Osteoblast (primary cell): ENCODE measurements at regions not wholly inside any gene's neighbourhood (a gene's known extent, or its start where the extent isn't known, plus 50 kb on each side); places are given as distances from the start of the nearest gene placed in this dataset.
A peak's percentile ranks its signal among the peaks of the same experiment; 100 is the strongest.
"Not testable (repeated sequence)": the region's sequence is repeated elsewhere in the genome, so short reads cannot be mapped to it uniquely, and the experiment has no call there.

ENCODE experiments used
- DNase-seq: peaks from one replicate; pipeline ENCODE4 v3.0.0; 2011; ENCODE audit warnings: low spot score, mixed read lengths; ENCODE audit not compliant: insufficient read length; ENCODE audit errors: missing footprints
- H2AFZ ChIP-seq: 2 replicates; pipeline ENCODE4 v1.6.0; 2011; ENCODE audit warnings: mild to moderate bottlenecking, low read length
- H3K27ac ChIP-seq: 2 replicates; pipeline ENCODE4 v1.5.1; 2011; ENCODE audit warnings: mild to moderate bottlenecking, low read depth, low read length, moderate library complexity
- H3K27me3 ChIP-seq: 2 replicates; pipeline ENCODE4 v1.6.0; 2012; ENCODE audit warnings: mild to moderate bottlenecking, control low read depth, inconsistent platforms, low read length, moderate library complexity; ENCODE audit not compliant: insufficient read depth
- H3K36me3 ChIP-seq: 2 replicates; pipeline ENCODE4 v1.5.1; 2011; ENCODE audit warnings: mild to moderate bottlenecking, low read length, control low read depth, moderate library complexity; ENCODE audit not compliant: insufficient read depth
- H3K4me1 ChIP-seq: 2 replicates; pipeline ENCODE4 v1.5.1; 2011; ENCODE audit warnings: mild to moderate bottlenecking, low read length, control low read depth, moderate library complexity; ENCODE audit not compliant: insufficient read depth
- H3K4me2 ChIP-seq: 2 replicates; pipeline ENCODE4 v1.6.0; 2011; ENCODE audit warnings: mild to moderate bottlenecking, low read length; ENCODE audit not compliant: insufficient read depth
- H3K4me3 ChIP-seq: fragments of 200-600 bp; sonication (generic); 3 replicates; pipeline ENCODE4 v1.5.1; 2012; ENCODE audit warnings: mild to moderate bottlenecking, low read length, inconsistent platforms; ENCODE audit not compliant: insufficient read depth
- H3K79me2 ChIP-seq: 2 replicates; pipeline ENCODE4 v1.6.0; 2012; ENCODE audit warnings: mild to moderate bottlenecking, low read length, control low read depth, inconsistent platforms; ENCODE audit not compliant: insufficient read depth
- H3K9me3 ChIP-seq: 2 replicates; pipeline ENCODE4 v1.5.1; 2011; ENCODE audit warnings: low read depth, low read length, control low read depth
- H4K20me1 ChIP-seq: 2 replicates; pipeline ENCODE4 v1.6.0; 2012; ENCODE audit warnings: mild to moderate bottlenecking, low read length, control low read depth; ENCODE audit not compliant: insufficient read depth
- TF ChIP-seq, protein P1 (sequence below): IDR thresholded peaks from 2 replicates; pipeline ENCODE4 v1.5.1; 2011; ENCODE audit warnings: mild to moderate bottlenecking, low read depth, low read length, moderate library complexity; ENCODE audit errors: extremely low read depth

DNA sequence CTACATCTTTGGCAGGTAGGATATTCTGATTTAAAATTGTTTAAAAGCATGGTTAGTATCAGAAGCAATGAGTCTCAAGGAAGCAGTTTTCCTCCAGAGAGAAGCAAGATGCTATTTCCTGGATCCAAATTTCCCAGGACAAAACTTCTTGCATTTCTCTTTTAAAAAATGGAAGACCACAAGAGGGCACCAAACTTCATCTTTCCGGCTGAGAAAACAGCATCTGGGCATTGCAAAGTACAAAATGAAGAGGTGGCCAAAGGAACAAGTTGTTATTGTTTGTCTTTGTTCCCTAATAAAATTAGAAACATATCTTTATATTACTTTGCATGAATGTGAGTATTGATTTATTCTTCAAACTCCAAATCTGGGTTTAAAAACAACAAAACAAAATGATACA is 60.0 kb upstream of the LRCH1 start:
- TF ChIP-seq, protein P1, sequence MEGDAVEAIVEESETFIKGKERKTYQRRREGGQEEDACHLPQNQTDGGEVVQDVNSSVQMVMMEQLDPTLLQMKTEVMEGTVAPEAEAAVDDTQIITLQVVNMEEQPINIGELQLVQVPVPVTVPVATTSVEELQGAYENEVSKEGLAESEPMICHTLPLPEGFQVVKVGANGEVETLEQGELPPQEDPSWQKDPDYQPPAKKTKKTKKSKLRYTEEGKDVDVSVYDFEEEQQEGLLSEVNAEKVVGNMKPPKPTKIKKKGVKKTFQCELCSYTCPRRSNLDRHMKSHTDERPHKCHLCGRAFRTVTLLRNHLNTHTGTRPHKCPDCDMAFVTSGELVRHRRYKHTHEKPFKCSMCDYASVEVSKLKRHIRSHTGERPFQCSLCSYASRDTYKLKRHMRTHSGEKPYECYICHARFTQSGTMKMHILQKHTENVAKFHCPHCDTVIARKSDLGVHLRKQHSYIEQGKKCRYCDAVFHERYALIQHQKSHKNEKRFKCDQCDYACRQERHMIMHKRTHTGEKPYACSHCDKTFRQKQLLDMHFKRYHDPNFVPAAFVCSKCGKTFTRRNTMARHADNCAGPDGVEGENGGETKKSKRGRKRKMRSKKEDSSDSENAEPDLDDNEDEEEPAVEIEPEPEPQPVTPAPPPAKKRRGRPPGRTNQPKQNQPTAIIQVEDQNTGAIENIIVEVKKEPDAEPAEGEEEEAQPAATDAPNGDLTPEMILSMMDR = peak; percentile 61
- Histone ChIP-seq H2AFZ (no peak overlapping the region), H3K4me1 (peaks cover 16% of the 10 kb centered on the region), H3K4me2 (no peak overlapping the region), H3K4me3 (no peak overlapping the region), H3K36me3 (no peaks in the 10 kb centered on the region), H3K79me2 (no peaks in the 10 kb centered on the region), H3K9me3 (no peaks in the 10 kb centered on the region), H3K27ac (no peak overlapping the region), H4K20me1 (no peaks in the 10 kb centered on the region), H3K27me3 (no peaks in the 10 kb centered on the region)
- peak; percentile 85 for DNase-seq

DNA sequence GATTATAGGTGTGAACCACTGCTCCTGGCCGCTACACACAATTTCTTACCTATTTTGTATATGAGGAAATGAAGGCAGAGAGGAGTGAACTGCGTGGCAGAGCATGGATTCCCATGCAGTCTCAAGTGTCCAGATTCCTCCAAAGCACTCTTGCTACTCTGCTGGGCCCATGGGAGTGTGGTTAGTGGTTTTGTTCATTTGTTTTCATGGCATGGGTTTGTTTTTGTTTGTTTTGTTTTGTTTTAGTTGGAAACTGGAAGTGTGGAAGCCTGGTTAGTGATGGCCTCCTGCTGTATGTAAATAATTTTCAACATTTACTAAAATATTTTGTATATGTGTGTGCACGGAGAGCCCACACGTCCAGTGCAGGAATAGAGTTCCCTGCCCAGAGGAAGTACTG is 61.3 kb upstream of the LRCH1 start:
- Histone ChIP-seq H3K9me3 (no peaks in the 10 kb centered on the region), H3K4me1 (peaks cover 16% of the 10 kb centered on the region), H2AFZ (no peak overlapping the region), H3K79me2 (no peaks in the 10 kb centered on the region), H3K27me3 (no peaks in the 10 kb centered on the region), H4K20me1 (no peaks in the 10 kb centered on the region), H3K36me3 (no peaks in the 10 kb centered on the region), H3K27ac (no peak overlapping the region), H3K4me3 (no peak overlapping the region), H3K4me2 (no peak overlapping the region)
- TF ChIP-seq, protein P1 = no peak
- DNase-seq = no peak

DNA sequence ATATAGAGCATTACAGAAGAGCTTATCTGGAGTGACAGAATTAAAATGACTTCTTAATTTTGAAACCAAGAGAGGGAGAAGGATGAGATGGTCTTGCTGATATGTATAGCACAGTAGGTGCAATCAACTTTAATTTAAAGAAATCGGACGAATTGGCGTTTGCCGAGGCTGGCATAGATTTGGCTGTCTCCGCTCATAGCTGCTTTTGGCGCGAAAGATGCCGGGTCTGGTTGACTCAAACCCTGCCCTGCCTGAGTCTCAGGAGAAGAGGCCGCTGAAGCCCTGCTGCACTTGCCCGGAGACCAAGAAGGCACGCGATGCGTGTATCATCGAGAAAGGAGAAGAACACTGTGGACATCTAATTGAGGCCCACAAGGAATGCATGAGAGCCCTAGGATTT is 62.3 kb upstream of the LRCH1 start:
- not testable (repeated sequence) for H4K20me1 ChIP-seq, H3K9me3 ChIP-seq, DNase-seq, H3K27me3 ChIP-seq, H3K4me3 ChIP-seq, H3K79me2 ChIP-seq, H3K36me3 ChIP-seq, H3K4me2 ChIP-seq, H2AFZ ChIP-seq, H3K27ac ChIP-seq
- H3K4me1 ChIP-seq = peaks cover 16% of the 10 kb centered on the region

DNA sequence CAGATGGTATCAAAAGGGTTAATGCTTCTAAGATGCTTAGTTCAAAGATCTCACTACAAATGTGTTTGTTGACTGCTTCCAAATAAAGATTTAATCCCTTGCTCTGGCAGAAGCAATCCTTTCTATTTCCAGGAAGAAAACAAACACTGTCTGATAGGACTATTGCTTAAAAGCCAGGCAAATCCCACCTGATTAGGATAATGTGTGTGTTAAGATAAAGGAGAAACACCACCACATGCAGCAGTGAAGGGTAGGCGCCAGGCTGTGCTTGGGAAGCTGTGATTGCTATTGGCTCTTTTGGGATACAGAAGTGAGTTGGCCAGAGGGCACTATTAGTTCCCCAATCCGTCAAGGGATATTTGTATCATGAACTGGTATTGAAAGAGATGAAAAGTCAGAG is 62.8 kb upstream of the LRCH1 start:
- no peaks in the 10 kb centered on the region for H4K20me1 ChIP-seq
- no peaks in the 10 kb centered on the region for H3K27me3 ChIP-seq
- H3K36me3 ChIP-seq = no peaks in the 10 kb centered on the region
- H3K27ac ChIP-seq = peak overlapping the region; percentile 22
- H2AFZ ChIP-seq = no peak overlapping the region
- DNase-seq = no peak
- TF ChIP-seq, protein P1 = no peak
- peaks cover 16% of the 10 kb centered on the region for H3K4me1 ChIP-seq
- no peaks in the 10 kb centered on the region for H3K79me2 ChIP-seq
- peaks cover 4% of the 10 kb centered on the region for H3K9me3 ChIP-seq
- H3K4me3 ChIP-seq = peak overlapping the region; percentile 5
- peak overlapping the region; percentile 67 for H3K4me2 ChIP-seq
